ENCODE measurements at regions not wholly inside any gene's neighbourhood (a gene's known extent, or its start where the extent isn't known, plus 50 kb on each side); places are given as distances from the start of the nearest gene placed in this dataset.
A peak's percentile ranks its signal among the peaks of the same experiment; 100 is the strongest.

DNA sequence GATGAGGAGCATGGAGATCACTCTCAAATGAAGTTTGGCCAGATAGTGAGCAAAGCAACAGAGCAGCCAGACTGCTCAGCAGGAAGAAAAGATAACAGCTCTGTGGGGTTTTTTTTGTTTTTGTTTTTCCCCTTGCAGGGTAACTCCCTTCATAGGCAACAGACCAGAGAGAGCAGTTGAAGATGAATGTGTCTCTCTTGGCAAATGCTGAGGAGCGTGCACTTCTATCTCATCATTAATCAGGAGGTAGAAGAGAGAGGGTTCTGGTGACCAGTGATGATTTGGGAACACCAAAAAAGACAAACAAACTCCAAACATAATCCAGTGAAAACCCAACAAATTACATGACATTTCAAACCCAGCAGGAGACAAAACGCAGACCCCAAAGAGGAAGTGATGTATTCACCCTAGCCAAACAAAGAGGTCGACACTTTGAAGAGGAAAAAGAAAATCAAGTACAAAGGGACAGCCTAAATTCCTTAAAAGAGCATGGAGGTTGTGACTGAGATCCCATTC, 66.2 kb upstream of the RREB1 start:
- H3K27me3 ChIP-seq (ENCODE audit: control insufficient read depth in 2 of 2, insufficient read depth in 2 of 2, low read length in 2 of 2) = no peaks in the 10 kb centered on the region
- 0% methylated on average over 1 of the region's 3 CpGs for WGBS (ENCODE audit: insufficient coverage)
- no peak overlapping the region for H3K9ac ChIP-seq (ENCODE audit: insufficient read depth, low read length, poor library complexity, severe bottlenecking)
- intact Hi-C loops (cut with micrococcal nuclease) = no loop called here
- H2AFZ ChIP-seq (ENCODE audit: insufficient read depth, low read depth, low read length, poor library complexity, severe bottlenecking) = peak overlapping the region; percentile 24
- H3K27ac ChIP-seq (ENCODE audit: low read depth in 1 of 2, low read length in 2 of 2) = peak overlapping the region in 1 of 2 donors; percentile 72
- H3K79me2 ChIP-seq (ENCODE audit: insufficient read depth, low read length) = no peaks in the 10 kb centered on the region
- H3K9me3 ChIP-seq (replicated peaks in 1 of 2; ENCODE audit: control insufficient read depth in 1 of 2, insufficient read depth in 1 of 2, low read length in 2 of 2) = no peaks in the 10 kb centered on the region
- Mint-ChIP-seq H3K36me3 (peaks cover 0 to 2% of the 10 kb centered on the region in 2 donors), H3K4me3 (no peak overlapping the region), H3K27me3 (ENCODE audit: low read depth in 3 of 3) (peaks cover 0 to 3% (median 0%) of the 10 kb centered on the region in 3 donors), H3K27ac (peak overlapping the region; percentile 4 to 91 (median 80)), H3K9me3 (no peaks in the 10 kb centered on the region), H3K4me1 (peaks cover 23% of the 10 kb centered on the region)
- H3K4me3 ChIP-seq (replicated peaks in 1 of 3; ENCODE audit: low read depth in 2 of 3, low read length in 3 of 3) = peak overlapping the region in 1 of 3 experiments; percentile 44
- no peaks in the 10 kb centered on the region for H3K36me3 ChIP-seq (replicated peaks in 1 of 2; ENCODE audit: control insufficient read depth in 1 of 2, insufficient read depth in 2 of 2, low read length in 2 of 2)
- H4K20me1 ChIP-seq (ENCODE audit: insufficient read depth, low read length) = no peaks in the 10 kb centered on the region
- peak overlapping the region; percentile 45 for H3K4me2 ChIP-seq (replicated peaks; ENCODE audit: extremely low read depth, low read length, poor library complexity, severe bottlenecking)
- TF ChIP-seq, protein P1, sequence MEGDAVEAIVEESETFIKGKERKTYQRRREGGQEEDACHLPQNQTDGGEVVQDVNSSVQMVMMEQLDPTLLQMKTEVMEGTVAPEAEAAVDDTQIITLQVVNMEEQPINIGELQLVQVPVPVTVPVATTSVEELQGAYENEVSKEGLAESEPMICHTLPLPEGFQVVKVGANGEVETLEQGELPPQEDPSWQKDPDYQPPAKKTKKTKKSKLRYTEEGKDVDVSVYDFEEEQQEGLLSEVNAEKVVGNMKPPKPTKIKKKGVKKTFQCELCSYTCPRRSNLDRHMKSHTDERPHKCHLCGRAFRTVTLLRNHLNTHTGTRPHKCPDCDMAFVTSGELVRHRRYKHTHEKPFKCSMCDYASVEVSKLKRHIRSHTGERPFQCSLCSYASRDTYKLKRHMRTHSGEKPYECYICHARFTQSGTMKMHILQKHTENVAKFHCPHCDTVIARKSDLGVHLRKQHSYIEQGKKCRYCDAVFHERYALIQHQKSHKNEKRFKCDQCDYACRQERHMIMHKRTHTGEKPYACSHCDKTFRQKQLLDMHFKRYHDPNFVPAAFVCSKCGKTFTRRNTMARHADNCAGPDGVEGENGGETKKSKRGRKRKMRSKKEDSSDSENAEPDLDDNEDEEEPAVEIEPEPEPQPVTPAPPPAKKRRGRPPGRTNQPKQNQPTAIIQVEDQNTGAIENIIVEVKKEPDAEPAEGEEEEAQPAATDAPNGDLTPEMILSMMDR (IDR thresholded peaks at IDR 0.05) = no peak
- no peak for DNase-seq
- peaks cover 21 to 22% of the 10 kb centered on the region in 2 donors for H3K4me1 ChIP-seq (ENCODE audit: control insufficient read depth in 1 of 2, insufficient read depth in 2 of 2, low read length in 2 of 2)

DNA sequence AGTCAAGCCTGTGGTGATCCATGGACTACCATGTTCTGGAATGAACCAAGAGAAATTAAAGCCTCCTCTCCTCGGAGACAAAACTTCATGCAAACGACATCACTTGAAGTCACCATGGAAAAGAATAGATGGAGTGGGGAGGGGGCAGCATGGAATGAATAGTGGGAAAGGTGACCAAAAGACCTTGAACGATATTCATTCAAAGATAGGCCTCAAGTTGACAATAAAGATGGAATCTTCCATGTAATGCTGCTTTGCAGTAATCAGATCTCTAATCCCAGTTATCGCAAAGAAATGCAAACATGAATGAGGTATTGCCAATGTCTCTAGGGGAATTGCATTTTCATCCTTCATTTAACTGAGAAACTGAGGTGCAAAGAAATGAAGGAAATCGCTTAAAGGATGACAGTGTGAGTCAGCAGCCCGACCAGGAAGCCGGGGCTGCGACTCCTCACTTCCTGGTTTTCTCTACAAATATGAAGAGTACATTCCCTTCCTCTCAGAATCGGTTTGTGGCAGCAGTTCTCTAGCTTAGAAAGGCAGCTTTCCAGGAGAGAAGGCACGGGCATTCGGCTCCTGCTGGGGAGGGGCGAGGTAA, 65.6 kb upstream of the RREB1 start:
- peaks cover 0 to 3% (median 0%) of the 10 kb centered on the region in 3 donors for H3K27me3 Mint-ChIP-seq (ENCODE audit: low read depth in 3 of 3)
- H3K36me3 Mint-ChIP-seq = peaks cover 0 to 2% of the 10 kb centered on the region in 2 donors
- H3K79me2 ChIP-seq (ENCODE audit: insufficient read depth, low read length) = no peaks in the 10 kb centered on the region
- peaks cover 27% of the 10 kb centered on the region for H3K4me1 Mint-ChIP-seq
- H3K9me3 ChIP-seq (replicated peaks in 1 of 2; ENCODE audit: control insufficient read depth in 1 of 2, insufficient read depth in 1 of 2, low read length in 2 of 2) = no peaks in the 10 kb centered on the region
- no peaks in the 10 kb centered on the region for H3K36me3 ChIP-seq (replicated peaks in 1 of 2; ENCODE audit: control insufficient read depth in 1 of 2, insufficient read depth in 2 of 2, low read length in 2 of 2)
- TF ChIP-seq, protein P1 (IDR thresholded peaks at IDR 0.05) = no peak
- DNase-seq = peak; percentile 52 to 82 (median 81)
- peak overlapping the region; percentile 70 to 72 for H3K27ac ChIP-seq (ENCODE audit: low read depth in 1 of 2, low read length in 2 of 2)
- WGBS (ENCODE audit: insufficient coverage) = 40% methylated on average over 4 of the region's 12 CpGs
- no peaks in the 10 kb centered on the region for H3K9me3 Mint-ChIP-seq
- peak overlapping the region; percentile 80 to 91 (median 88) for H3K27ac Mint-ChIP-seq
- H3K4me3 Mint-ChIP-seq = peak overlapping the region in 1 of 2 donors; percentile 75
- peak overlapping the region; percentile 45 for H3K4me2 ChIP-seq (replicated peaks; ENCODE audit: extremely low read depth, low read length, poor library complexity, severe bottlenecking)
- H3K4me1 ChIP-seq (ENCODE audit: control insufficient read depth in 1 of 2, insufficient read depth in 2 of 2, low read length in 2 of 2) = peaks cover 26 to 28% of the 10 kb centered on the region in 2 donors
- intact Hi-C loops (cut with micrococcal nuclease) = no loop called here
- peak overlapping the region; percentile 42 for H3K9ac ChIP-seq (ENCODE audit: insufficient read depth, low read length, poor library complexity, severe bottlenecking)
- no peaks in the 10 kb centered on the region for H4K20me1 ChIP-seq (ENCODE audit: insufficient read depth, low read length)
- H2AFZ ChIP-seq (ENCODE audit: insufficient read depth, low read depth, low read length, poor library complexity, severe bottlenecking) = peak overlapping the region; percentile 73
- no peaks in the 10 kb centered on the region for H3K27me3 ChIP-seq (ENCODE audit: control insufficient read depth in 2 of 2, insufficient read depth in 2 of 2, low read length in 2 of 2)
- peak overlapping the region in 1 of 3 experiments; percentile 44 for H3K4me3 ChIP-seq (replicated peaks in 1 of 3; ENCODE audit: low read depth in 2 of 3, low read length in 3 of 3)

All from CD14-positive monocyte (primary cell).